Activated T-helper 17 cell treated with anti-CD3 and anti-CD28 coated beads, Interleukin-2, amount 50 U/mL, for 72 hours (primary cell): ENCODE measurements at regions not wholly inside any gene's neighbourhood (a gene's known extent, or its start where the extent isn't known, plus 50 kb on each side); places are given as distances from the start of the nearest gene placed in this dataset.

ENCODE experiments used
- ATAC-seq: fragments of 150-1000 bp; cut with Tn5 transposase; replicated peaks from 2 replicates; pipeline ENCODE4 v1.10.0; 2021; ENCODE audit warnings: mild to moderate bottlenecking, moderate library complexity
- H3K27ac Mint-ChIP-seq: one replicate; pipeline ENCODE4 v1.8.0; 2022; ENCODE audit warnings: mixed read lengths
- H3K27me3 Mint-ChIP-seq: one replicate; pipeline ENCODE4 v1.8.0; 2022; ENCODE audit warnings: mixed read lengths
- H3K36me3 Mint-ChIP-seq: one replicate; pipeline ENCODE4 v1.8.0; 2022; ENCODE audit warnings: low read depth, mild to moderate bottlenecking, mixed read lengths
- H3K4me1 Mint-ChIP-seq: one replicate; pipeline ENCODE4 v1.8.0; 2022; ENCODE audit warnings: mixed read lengths
- H3K4me3 Mint-ChIP-seq: one replicate; pipeline ENCODE4 v1.8.0; 2022; ENCODE audit warnings: mild to moderate bottlenecking, mixed read lengths
- H3K9me3 Mint-ChIP-seq: one replicate; pipeline ENCODE4 v1.8.0; 2022; ENCODE audit warnings: mixed read lengths

DNA sequence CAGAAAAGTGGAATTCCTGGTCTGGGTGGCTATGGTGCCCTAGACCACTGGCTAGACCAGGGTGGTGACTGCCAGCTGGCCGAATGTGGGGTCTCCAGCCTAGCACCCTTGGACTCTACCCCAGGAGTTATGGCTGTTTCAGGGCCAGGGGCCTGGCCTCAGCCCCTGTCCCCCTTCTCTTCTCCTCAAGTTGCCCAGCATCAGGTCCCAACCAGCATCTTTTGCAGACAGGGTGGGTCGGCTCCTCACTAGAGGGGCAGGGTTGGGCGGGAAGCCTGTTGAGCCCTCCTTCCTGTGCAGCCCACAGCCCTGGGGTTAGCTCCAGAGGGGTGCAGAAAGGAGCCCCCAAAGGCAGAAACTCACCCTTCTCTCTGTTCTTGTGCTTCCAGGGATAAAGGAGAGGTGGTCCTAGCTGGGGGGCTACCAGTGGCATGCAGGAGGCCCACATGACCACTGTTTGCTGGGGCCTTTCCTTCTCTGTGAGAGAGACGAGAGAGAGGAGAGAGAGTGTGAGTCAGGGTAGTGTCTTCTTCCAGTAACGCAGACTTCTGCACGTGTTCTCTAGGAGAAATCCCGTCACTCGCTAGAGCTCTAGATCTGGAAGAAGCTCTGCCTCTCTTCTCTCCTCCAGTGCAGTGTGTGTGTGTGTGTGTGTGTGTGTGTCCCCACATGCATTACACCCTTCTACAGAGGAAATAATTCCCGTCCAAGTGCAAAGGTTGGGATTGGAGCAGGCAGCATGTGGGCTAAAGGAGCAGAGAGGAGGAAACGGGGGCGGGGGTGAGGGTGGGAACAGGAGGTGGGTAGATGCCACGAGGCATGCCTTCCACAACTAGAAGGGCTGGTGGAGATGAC is 209.4 kb downstream of the SEC14L1 start:
- Mint-ChIP-seq H3K4me3 (no peak overlapping the region), H3K27ac (no peak overlapping the region), H3K36me3 (no peaks in the 10 kb centered on the region), H3K27me3 (no peaks in the 10 kb centered on the region), H3K4me1 (no peaks in the 10 kb centered on the region), H3K9me3 (no peaks in the 10 kb centered on the region)
- ATAC-seq, result no peak

- ATAC-seq, result no peak
- no peaks in the 10 kb centered on the region for H3K36me3 Mint-ChIP-seq
- no peaks in the 10 kb centered on the region for H3K9me3 Mint-ChIP-seq
- H3K27me3 Mint-ChIP-seq, result no peaks in the 10 kb centered on the region
- H3K27ac Mint-ChIP-seq, result no peak overlapping the region
- H3K4me1 Mint-ChIP-seq, result no peaks in the 10 kb centered on the region
- no peak overlapping the region for H3K4me3 Mint-ChIP-seq
These were observed 211.7 kb downstream of the SEC14L1 start for GRCh38 chr17:77352441-77352840.

DNA sequence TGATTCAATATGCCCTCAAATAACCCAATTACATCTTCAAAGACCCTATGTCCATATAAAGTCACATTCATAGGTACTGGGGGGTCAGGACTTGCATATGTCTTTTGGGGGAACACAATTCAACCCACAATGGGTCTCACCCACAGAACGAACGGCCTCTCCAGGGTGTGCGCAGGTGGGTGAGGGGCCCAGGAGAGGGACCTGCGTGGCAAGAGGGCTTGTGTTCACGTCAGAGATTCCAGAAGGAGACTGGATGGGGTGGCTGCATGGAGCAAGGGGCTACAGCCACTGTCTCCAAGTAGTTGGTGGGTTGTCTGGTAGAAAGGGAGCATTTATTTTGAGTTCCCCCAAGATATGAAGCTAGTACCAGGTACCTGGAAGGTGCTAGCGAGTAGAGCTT is 212.2 kb downstream of the SEC14L1 start:
- no peak for ATAC-seq
- Mint-ChIP-seq H3K27me3 (no peaks in the 10 kb centered on the region), H3K4me3 (no peak overlapping the region), H3K9me3 (no peaks in the 10 kb centered on the region), H3K4me1 (no peaks in the 10 kb centered on the region), H3K27ac (no peak overlapping the region), H3K36me3 (no peaks in the 10 kb centered on the region)

- H3K9me3 Mint-ChIP-seq, result no peaks in the 10 kb centered on the region
- no peak overlapping the region for H3K4me3 Mint-ChIP-seq
- no peaks in the 10 kb centered on the region for H3K4me1 Mint-ChIP-seq
- H3K27me3 Mint-ChIP-seq, result no peaks in the 10 kb centered on the region
- no peak overlapping the region for H3K27ac Mint-ChIP-seq
- no peaks in the 10 kb centered on the region for H3K36me3 Mint-ChIP-seq
- ATAC-seq, result no peak
These were observed 213.1 kb downstream of the SEC14L1 start for GRCh38 chr17:77353684-77354419.

DNA sequence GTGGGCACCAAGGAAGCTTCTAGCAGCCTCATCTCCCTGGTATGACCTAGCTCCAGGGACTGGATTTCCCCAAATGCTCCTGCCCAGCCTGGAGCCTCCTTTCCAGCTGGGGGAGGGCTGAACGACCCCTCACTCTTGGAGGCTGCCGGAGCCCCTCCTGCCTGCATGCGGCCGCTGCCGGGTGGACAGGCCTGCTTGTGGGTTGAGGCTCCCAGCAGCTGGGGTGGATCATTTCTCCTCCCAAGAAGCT is 213.6 kb downstream of the SEC14L1 start:
- H3K4me3 Mint-ChIP-seq, result no peak overlapping the region

GRCh38 chr17:77354670-77355455 is 214.1 kb downstream of the SEC14L1 start:
- Mint-ChIP-seq H3K4me1 (no peaks in the 10 kb centered on the region), H3K36me3 (no peaks in the 10 kb centered on the region), H3K4me3 (no peak overlapping the region), H3K27me3 (no peaks in the 10 kb centered on the region), H3K27ac (no peak overlapping the region), H3K9me3 (no peaks in the 10 kb centered on the region)
- ATAC-seq, result no peak

More for the DNA sequence above, 213.6 kb downstream of the SEC14L1 start:
- no peaks in the 10 kb centered on the region for H3K27me3 Mint-ChIP-seq
- H3K27ac Mint-ChIP-seq, result no peak overlapping the region
- H3K4me1 Mint-ChIP-seq, result no peaks in the 10 kb centered on the region
- H3K36me3 Mint-ChIP-seq, result no peaks in the 10 kb centered on the region
- no peaks in the 10 kb centered on the region for H3K9me3 Mint-ChIP-seq
- ATAC-seq, result no peak

DNA sequence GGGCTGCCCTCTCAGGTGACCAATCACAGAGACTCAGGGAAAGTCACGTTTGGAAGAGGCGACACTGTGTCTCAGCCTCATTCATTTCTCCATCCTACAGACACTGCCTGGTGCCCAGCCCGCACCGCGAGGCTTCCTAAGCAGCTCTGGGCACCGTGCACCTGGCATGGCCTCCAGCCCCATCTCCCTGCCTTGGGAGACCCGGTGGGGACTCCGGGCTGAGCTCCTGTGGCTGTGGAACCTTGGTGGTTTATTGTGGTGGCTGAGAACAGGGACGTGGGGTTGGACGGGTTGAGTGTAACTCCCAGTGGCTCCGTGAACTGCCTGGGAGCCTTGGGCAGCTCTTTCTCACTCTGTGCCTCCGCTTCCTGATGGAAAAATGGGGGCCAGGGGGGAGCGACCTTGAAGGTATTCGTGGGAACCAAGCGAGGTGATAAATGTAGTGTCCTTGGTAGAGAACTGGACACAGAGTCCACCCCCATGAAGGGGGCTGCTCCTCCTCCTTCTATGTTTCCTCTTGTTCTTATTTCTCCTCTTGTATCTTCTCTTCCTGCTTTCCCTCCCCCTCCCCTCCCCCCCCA is 215.4 kb downstream of the SEC14L1 start:
- Mint-ChIP-seq H3K4me1 (no peaks in the 10 kb centered on the region), H3K9me3 (no peaks in the 10 kb centered on the region), H3K36me3 (no peaks in the 10 kb centered on the region), H3K27me3 (no peaks in the 10 kb centered on the region), H3K4me3 (no peak overlapping the region), H3K27ac (peak overlapping the region; percentile 44)
- ATAC-seq, result peak; percentile 7

- no peaks in the 10 kb centered on the region for H3K4me1 Mint-ChIP-seq
- H3K9me3 Mint-ChIP-seq, result no peaks in the 10 kb centered on the region
- no peaks in the 10 kb centered on the region for H3K27me3 Mint-ChIP-seq
- H3K36me3 Mint-ChIP-seq, result no peaks in the 10 kb centered on the region
- no peak for ATAC-seq
- peak overlapping the region; percentile 44 for H3K27ac Mint-ChIP-seq
- no peak overlapping the region for H3K4me3 Mint-ChIP-seq
These were observed 216.0 kb downstream of the SEC14L1 start for GRCh38 chr17:77356690-77357201.

DNA sequence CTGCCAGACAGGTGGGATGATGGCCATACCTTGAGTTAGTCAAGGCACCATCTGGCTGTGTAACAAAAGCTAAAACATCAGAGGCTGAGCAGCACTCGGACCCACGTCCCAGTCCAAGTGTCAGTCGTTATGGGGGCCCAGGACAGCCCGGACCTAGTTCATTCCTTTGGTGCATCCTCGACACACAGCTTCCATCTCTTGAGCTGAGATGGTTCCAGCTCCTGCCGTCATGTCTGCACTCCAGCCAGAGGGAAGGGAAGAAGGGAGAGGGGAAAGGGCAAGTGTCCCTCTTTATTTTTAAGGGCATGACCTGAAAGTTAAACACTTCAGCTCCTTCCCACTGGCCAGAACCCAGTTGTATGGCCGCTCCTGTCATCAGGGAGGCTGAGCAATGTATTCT is 218.0 kb downstream of the SEC14L1 start:
- no peaks in the 10 kb centered on the region for H3K9me3 Mint-ChIP-seq
- ATAC-seq, result no peak

GRCh38 chr17:77359236-77359635 is 218.5 kb downstream of the SEC14L1 start:
- H3K27ac Mint-ChIP-seq, result no peak overlapping the region
- no peak for ATAC-seq
- peaks cover 7% of the 10 kb centered on the region for H3K4me1 Mint-ChIP-seq
- H3K9me3 Mint-ChIP-seq, result no peaks in the 10 kb centered on the region
- no peak overlapping the region for H3K4me3 Mint-ChIP-seq
- no peaks in the 10 kb centered on the region for H3K36me3 Mint-ChIP-seq
- no peaks in the 10 kb centered on the region for H3K27me3 Mint-ChIP-seq

More for the DNA sequence above, 218.0 kb downstream of the SEC14L1 start:
- Mint-ChIP-seq H3K4me3 (no peak overlapping the region), H3K4me1 (peaks cover 3% of the 10 kb centered on the region), H3K27ac (no peak overlapping the region), H3K27me3 (no peaks in the 10 kb centered on the region), H3K36me3 (no peaks in the 10 kb centered on the region)

- Mint-ChIP-seq H3K9me3 (no peaks in the 10 kb centered on the region), H3K27me3 (no peaks in the 10 kb centered on the region), H3K27ac (peak overlapping the region; percentile 7), H3K4me1 (peaks cover 28% of the 10 kb centered on the region), H3K4me3 (no peak overlapping the region), H3K36me3 (no peaks in the 10 kb centered on the region)
- no peak for ATAC-seq
These were observed 221.3 kb downstream of the SEC14L1 start for GRCh38 chr17:77361986-77362620.

GRCh38 chr17:77363821-77364361 is 223.1 kb downstream of the SEC14L1 start:
- Mint-ChIP-seq H3K4me1 (peaks cover 33% of the 10 kb centered on the region), H3K27me3 (no peaks in the 10 kb centered on the region), H3K9me3 (no peaks in the 10 kb centered on the region), H3K4me3 (peak overlapping the region; percentile 73), H3K36me3 (no peaks in the 10 kb centered on the region), H3K27ac (peak overlapping the region; percentile 75)
- peak; percentile 50 for ATAC-seq

DNA sequence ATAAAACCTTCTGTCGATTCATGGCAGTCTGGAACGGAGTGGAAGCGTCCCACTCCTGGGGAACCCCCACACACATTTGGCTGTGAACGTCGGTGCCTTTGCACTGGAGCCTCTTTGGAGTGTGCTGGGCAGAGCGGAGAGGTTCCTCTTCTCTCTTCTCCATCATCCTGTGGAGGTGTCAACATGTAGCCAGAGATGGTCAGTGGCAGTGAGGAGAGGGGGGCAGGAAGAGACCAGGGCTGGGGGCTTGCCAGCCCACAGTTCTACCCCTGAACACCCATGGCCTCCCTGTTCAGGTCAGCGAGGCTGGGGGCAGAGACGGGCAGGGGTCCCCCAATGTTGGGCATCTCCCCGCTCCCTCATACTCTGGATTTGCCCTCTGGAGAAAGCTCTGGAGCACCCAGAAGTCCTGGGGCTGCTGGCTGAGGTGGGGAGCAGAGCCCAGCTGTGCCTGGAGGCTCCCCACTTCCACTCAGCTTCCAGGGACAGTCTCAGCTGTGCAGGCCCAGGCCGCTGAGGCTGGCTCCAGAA is 223.7 kb downstream of the SEC14L1 start:
- Mint-ChIP-seq H3K36me3 (no peaks in the 10 kb centered on the region), H3K9me3 (no peaks in the 10 kb centered on the region), H3K4me1 (peaks cover 33% of the 10 kb centered on the region), H3K4me3 (peak overlapping the region; percentile 73), H3K27me3 (no peaks in the 10 kb centered on the region), H3K27ac (peak overlapping the region; percentile 75)
- ATAC-seq, result no peak
